ENCODE measurements at regions not wholly inside any gene's neighbourhood (a gene's known extent, or its start where the extent isn't known, plus 50 kb on each side); places are given as distances from the start of the nearest gene placed in this dataset.
A peak's percentile ranks its signal among the peaks of the same experiment; 100 is the strongest.
"Not testable (repeated sequence)": the region's sequence is repeated elsewhere in the genome, so short reads cannot be mapped to it uniquely, and the experiment has no call there.

- peak; percentile 59 for DNase-seq (ENCODE audit: low read depth)
- TF ChIP-seq CTCF (IDR thresholded peaks at IDR 0.05; ENCODE audit: control insufficient read depth, insufficient read depth, low read depth, low read length, missing control alignments), result no peak
- no peak overlapping the region for H3K4me3 ChIP-seq (ENCODE audit: control insufficient read depth, low read depth, low read length)
Observed at GRCh38 chrX:13463608-13464007, 105.8 kb upstream of the EGFL6 start.

- no peak overlapping the region for H3K4me3 ChIP-seq (ENCODE audit: control insufficient read depth, low read depth, low read length)
- no peak for TF ChIP-seq CTCF (IDR thresholded peaks at IDR 0.05; ENCODE audit: control insufficient read depth, insufficient read depth, low read depth, low read length, missing control alignments)
- DNase-seq (ENCODE audit: low read depth), result no peak
Observed at GRCh38 chrX:13452283-13452682, 117.1 kb upstream of the EGFL6 start.

DNA sequence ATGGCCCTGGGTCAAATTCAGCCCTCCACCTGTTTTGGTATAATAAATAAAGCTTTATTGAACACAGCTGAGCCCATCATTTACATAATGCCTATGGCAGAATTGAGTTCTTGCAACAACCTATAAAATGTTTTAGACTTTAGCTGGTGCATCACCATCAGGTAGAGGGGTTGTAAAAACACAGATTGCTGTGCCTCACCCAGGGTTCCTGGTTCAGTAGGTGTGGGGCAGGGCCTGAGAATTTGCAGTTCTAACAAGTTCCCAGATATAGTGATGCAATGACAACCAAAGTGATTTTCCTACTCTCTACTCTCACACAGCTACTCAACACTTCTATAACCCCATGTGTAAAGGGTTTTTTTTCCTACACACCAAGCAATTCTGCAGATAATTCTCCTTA lies 120.0 kb upstream of the EGFL6 start:
- no peak overlapping the region for H3K4me3 ChIP-seq (ENCODE audit: control insufficient read depth, low read depth, low read length)
- no peak for DNase-seq (ENCODE audit: low read depth)
- no peak for TF ChIP-seq CTCF (IDR thresholded peaks at IDR 0.05; ENCODE audit: control insufficient read depth, insufficient read depth, low read depth, low read length, missing control alignments)

- no peak for DNase-seq (ENCODE audit: low read depth)
- no peak for TF ChIP-seq CTCF (IDR thresholded peaks at IDR 0.05; ENCODE audit: control insufficient read depth, insufficient read depth, low read depth, low read length, missing control alignments)
- no peak overlapping the region for H3K4me3 ChIP-seq (ENCODE audit: control insufficient read depth, low read depth, low read length)
Observed at GRCh38 chrX:13448941-13449340, 120.5 kb upstream of the EGFL6 start.

DNA sequence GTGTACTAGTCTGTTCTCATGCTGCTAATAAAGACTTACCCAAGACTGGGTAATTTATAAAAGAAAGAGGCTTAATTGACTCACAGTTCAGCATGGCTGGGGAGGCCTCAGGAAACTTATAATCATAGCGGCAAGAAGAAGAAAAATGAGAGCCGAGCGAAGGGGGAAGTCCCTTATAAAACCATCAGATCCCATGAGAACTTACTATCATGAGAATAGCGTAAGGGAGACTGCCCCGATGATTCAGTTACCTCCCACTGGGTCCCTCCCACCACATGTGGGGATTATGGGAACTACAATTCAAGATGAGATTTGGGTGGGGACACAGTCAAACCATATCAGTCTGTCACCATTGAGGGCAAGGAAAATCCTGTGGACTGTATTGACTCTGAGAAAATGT lies 121.8 kb upstream of the ATXN3L start:
- not testable (repeated sequence) for H3K4me3 ChIP-seq (ENCODE audit: control insufficient read depth, low read depth, low read length); DNase-seq (ENCODE audit: low read depth)

- no peak for TF ChIP-seq CTCF (IDR thresholded peaks at IDR 0.05; ENCODE audit: control insufficient read depth, insufficient read depth, low read depth, low read length, missing control alignments)
- no peak for DNase-seq (ENCODE audit: low read depth)
- no peak overlapping the region for H3K4me3 ChIP-seq (ENCODE audit: control insufficient read depth, low read depth, low read length)
Observed at GRCh38 chrX:13440176-13440575, 120.3 kb upstream of the ATXN3L start.

DNA sequence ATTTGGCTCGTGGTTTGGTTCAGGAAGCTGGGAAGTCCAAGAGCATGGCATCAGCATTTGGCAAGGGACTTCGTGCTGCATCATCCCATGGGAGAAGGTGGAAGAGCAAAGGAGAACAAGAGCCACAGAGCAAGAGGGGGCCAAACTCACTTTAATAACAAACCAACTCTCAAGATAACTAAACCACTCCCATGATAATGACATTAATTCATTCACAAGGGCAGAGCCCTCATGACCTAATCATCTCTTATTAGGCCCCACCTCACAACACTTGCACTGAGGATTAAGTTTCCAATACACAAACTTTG lies 113.4 kb upstream of the ATXN3L start:
- no peak for TF ChIP-seq CTCF (IDR thresholded peaks at IDR 0.05; ENCODE audit: control insufficient read depth, insufficient read depth, low read depth, low read length, missing control alignments)
- DNase-seq (ENCODE audit: low read depth), result no peak
- H3K4me3 ChIP-seq (ENCODE audit: control insufficient read depth, low read depth, low read length), result no peak overlapping the region
